ENCODE measurements at regions not wholly inside any gene's neighbourhood (a gene's known extent, or its start where the extent isn't known, plus 50 kb on each side); places are given as distances from the start of the nearest gene placed in this dataset.

DNA sequence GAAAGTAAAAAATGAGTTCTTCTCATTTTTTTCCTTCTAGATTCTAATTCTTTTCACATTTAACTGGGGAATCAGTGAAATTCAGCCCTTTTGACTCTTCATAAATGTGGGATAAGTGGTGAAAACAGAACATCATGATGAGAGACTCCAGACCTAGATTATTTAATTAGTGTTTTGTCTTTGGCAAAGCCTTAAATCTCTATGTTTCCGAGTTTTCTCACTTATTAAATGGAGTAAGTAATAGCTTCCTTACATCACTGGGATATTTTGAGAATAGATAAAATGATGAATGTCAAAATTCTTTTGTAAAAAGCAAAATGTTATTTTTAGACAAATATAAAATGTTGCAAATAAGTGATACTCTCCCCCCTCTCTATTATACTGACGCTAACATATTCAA lies 468.6 kb upstream of the ARRDC3 start:
- POLR2A ChIA-PET = no interaction called here
- TF ChIP-seq, protein P1, sequence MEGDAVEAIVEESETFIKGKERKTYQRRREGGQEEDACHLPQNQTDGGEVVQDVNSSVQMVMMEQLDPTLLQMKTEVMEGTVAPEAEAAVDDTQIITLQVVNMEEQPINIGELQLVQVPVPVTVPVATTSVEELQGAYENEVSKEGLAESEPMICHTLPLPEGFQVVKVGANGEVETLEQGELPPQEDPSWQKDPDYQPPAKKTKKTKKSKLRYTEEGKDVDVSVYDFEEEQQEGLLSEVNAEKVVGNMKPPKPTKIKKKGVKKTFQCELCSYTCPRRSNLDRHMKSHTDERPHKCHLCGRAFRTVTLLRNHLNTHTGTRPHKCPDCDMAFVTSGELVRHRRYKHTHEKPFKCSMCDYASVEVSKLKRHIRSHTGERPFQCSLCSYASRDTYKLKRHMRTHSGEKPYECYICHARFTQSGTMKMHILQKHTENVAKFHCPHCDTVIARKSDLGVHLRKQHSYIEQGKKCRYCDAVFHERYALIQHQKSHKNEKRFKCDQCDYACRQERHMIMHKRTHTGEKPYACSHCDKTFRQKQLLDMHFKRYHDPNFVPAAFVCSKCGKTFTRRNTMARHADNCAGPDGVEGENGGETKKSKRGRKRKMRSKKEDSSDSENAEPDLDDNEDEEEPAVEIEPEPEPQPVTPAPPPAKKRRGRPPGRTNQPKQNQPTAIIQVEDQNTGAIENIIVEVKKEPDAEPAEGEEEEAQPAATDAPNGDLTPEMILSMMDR (IDR thresholded peaks at IDR 0.05; ENCODE audit: control extremely low read depth, extremely low read depth, low read depth, missing control alignments) = no peak
- CTCF ChIA-PET = no interaction called here
- no peak for DNase-seq (ENCODE audit: extremely low spot score)

DNA sequence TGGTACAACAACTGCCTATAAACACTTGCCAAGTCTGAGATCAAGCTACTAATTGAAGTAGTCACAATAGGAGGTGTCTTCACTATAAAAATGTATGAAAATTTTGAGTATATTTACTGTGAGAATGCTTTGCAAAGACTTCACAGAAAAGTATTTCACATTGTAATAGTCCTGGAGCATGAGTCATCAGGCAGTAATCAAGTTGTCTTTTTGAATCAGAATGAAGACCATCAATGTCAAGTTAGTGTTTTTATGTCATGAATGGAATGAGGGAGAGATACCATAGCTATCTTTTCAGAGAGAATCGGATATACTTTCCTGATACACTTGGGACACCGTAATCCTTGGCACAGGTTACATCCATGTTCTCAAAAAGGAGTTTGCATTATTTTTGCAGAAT lies 466.9 kb upstream of the ARRDC3 start:
- DNase-seq (ENCODE audit: extremely low spot score) = no peak
- ChIA-PET POLR2A (no interaction called here), CTCF (no interaction called here)
- TF ChIP-seq, protein P1 (IDR thresholded peaks at IDR 0.05; ENCODE audit: control extremely low read depth, extremely low read depth, low read depth, missing control alignments) = no peak

DNA sequence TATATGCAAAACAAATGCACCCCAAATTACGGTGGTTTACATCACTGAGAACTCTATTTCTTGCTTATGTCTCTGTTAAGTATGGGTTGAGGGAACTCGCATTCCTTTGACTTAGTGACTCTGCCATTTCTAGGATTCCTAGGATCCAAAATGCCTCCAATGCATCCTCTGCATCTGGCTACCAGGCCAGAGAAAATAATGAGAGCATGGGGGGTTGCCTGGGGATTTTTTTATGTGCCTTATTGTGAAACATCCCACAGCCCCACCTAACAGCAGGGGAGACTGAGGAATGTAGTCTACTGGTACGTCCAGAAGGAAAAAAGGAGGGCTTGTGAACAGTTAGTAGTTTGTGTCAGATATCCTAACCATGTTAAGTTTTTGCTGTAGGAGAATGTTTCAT lies 466.0 kb upstream of the ARRDC3 start:
- no peak for DNase-seq (ENCODE audit: extremely low spot score)
- TF ChIP-seq, protein P1 (IDR thresholded peaks at IDR 0.05; ENCODE audit: control extremely low read depth, extremely low read depth, low read depth, missing control alignments) = no peak
- POLR2A ChIA-PET = no interaction called here

DNA sequence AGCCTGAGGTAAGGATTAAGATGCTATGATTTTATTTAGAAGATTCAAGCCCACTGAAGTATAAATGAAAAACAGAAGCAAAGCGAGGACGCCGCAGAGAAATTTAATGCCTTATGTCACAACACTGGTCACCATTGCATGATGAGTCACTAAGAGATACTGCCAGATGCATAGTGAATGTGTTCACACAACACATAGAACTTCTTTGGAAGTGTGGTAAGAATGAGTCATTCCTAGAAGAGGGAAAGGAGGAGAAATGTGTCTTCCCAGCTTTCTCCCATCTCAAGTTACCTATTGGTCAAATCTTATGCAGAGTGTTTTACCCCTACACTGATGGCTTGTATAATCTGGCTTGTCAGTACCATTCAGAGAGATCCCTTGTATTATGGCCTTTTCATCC lies 465.3 kb upstream of the ARRDC3 start:
- POLR2A ChIA-PET = no interaction called here
- DNase-seq (ENCODE audit: extremely low spot score) = no peak
- CTCF ChIA-PET = no interaction called here
- TF ChIP-seq, protein P1 (IDR thresholded peaks at IDR 0.05; ENCODE audit: control extremely low read depth, extremely low read depth, low read depth, missing control alignments) = no peak

More for the DNA sequence above, 466.0 kb upstream of the ARRDC3 start:
- CTCF ChIA-PET = no interaction called here

DNA sequence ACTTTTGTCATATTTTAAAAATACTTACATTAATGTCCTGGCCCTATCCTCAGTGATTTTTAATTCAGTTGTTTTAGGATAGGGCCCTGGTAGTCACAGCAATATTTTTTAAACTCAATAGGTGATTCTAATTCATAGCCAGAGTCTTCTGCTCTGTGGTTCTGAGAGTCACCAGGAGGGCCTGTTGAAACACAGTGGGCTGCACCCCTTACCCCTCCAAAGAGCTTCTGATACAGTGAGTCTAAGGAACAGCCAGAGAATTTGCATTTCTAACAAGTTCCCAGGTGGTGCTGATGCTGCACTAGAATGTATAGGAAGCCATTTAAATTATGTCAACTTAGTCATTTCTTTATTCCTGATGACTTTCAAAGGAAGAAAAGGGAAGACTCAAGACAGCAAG lies 458.3 kb upstream of the ARRDC3 start:
- ChIA-PET CTCF (no interaction called here), POLR2A (no interaction called here)
- TF ChIP-seq, protein P1 (IDR thresholded peaks at IDR 0.05; ENCODE audit: control extremely low read depth, extremely low read depth, low read depth, missing control alignments) = no peak
- no peak for DNase-seq (ENCODE audit: extremely low spot score)

DNA sequence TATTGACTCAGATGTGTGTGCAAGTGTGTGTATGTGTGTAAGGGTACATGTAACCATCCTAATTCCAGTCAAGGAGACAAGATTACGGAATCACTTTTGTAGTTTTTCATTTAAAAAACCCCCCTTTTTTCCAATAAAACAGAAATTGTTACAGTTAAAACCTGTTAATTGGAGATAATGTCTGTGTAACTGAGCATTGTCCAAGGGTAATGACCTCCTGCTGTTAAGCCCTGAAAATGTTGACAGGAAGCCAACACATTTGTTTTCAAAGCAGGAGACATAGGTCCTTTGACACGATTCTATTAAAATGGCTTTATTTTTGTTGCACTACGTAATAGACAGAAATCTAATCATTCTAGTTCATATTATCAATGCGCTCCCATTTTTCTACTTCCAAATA lies 457.3 kb upstream of the ARRDC3 start:
- no peak for DNase-seq (ENCODE audit: extremely low spot score)
- POLR2A ChIA-PET = no interaction called here
- CTCF ChIA-PET = no interaction called here
- TF ChIP-seq, protein P1 (IDR thresholded peaks at IDR 0.05; ENCODE audit: control extremely low read depth, extremely low read depth, low read depth, missing control alignments) = no peak

DNA sequence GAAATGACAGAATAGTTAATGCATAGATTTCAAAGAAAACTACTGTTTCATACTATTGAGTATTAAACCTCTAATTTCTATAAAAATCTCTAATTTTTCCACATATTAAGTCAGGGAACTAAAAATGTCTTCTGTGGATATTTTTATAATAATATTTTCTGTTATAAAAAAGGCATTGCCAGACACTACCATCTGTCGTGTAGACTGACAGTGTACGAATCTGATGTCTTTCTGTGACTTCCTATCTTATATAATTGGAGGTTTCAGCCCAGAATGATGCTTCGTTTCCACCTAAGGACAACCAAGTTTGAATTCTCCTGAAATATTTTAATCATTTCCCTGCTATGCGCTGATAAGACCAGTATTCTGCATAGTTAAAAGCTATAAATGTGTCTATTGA lies 456.6 kb upstream of the ARRDC3 start:
- no peak for DNase-seq (ENCODE audit: extremely low spot score)
- TF ChIP-seq, protein P1 (IDR thresholded peaks at IDR 0.05; ENCODE audit: control extremely low read depth, extremely low read depth, low read depth, missing control alignments) = no peak
- ChIA-PET CTCF (no interaction called here), POLR2A (no interaction called here)

Measured in GM10248 (cell line).